ENCODE measurements at regions not wholly inside any gene's neighbourhood (a gene's known extent, or its start where the extent isn't known, plus 50 kb on each side); places are given as distances from the start of the nearest gene placed in this dataset.

- no peak overlapping the region for H3K4me3 ChIP-seq (ENCODE audit: low read depth, low read length)
- no peak for TF ChIP-seq CTCF (IDR thresholded peaks at IDR 0.05; ENCODE audit: insufficient read depth, low read length, missing control alignments)
- CTCF ChIA-PET: interaction anchor here (1.1 kb wide), 1 partner anchor 9 kb away, joined by 3 read pairs; no protein-coding TSS in a partner anchor
- DNase-seq (ENCODE audit: low read depth, low spot score): no peak
- POLR2A ChIA-PET: no interaction called here
Observed at GRCh38 chr6:159473475-159474263, 219.4 kb downstream of the SOD2 start.

GRCh38 chr6:159470397-159470796, 222.6 kb downstream of the SOD2 start:
- ChIA-PET CTCF (no interaction called here), POLR2A (no interaction called here)
- H3K4me3 ChIP-seq (ENCODE audit: low read depth, low read length): no peak overlapping the region
- no peak for TF ChIP-seq CTCF (IDR thresholded peaks at IDR 0.05; ENCODE audit: insufficient read depth, low read length, missing control alignments)
- DNase-seq (ENCODE audit: low read depth, low spot score): no peak

GRCh38 chr6:159469443-159469842, 223.6 kb downstream of the SOD2 start:
- H3K4me3 ChIP-seq (ENCODE audit: low read depth, low read length): no peak overlapping the region
- DNase-seq (ENCODE audit: low read depth, low spot score): no peak
- no peak for TF ChIP-seq CTCF (IDR thresholded peaks at IDR 0.05; ENCODE audit: insufficient read depth, low read length, missing control alignments)
- CTCF ChIA-PET: no interaction called here
- POLR2A ChIA-PET: no interaction called here

GRCh38 chr6:159468994-159469393, 224.0 kb downstream of the SOD2 start:
- H3K4me3 ChIP-seq (ENCODE audit: low read depth, low read length): no peak overlapping the region
- CTCF ChIA-PET: no interaction called here
- no peak for TF ChIP-seq CTCF (IDR thresholded peaks at IDR 0.05; ENCODE audit: insufficient read depth, low read length, missing control alignments)
- POLR2A ChIA-PET: no interaction called here
- no peak for DNase-seq (ENCODE audit: low read depth, low spot score)

- ChIA-PET POLR2A (no interaction called here), CTCF (no interaction called here)
- no peak overlapping the region for H3K4me3 ChIP-seq (ENCODE audit: low read depth, low read length)
- DNase-seq (ENCODE audit: low read depth, low spot score): no peak
- no peak for TF ChIP-seq CTCF (IDR thresholded peaks at IDR 0.05; ENCODE audit: insufficient read depth, low read length, missing control alignments)
Observed at GRCh38 chr6:159467473-159468041, 225.5 kb downstream of the SOD2 start.

- POLR2A ChIA-PET: no interaction called here
- CTCF ChIA-PET: no interaction called here
- no peak for DNase-seq (ENCODE audit: low read depth, low spot score)
- H3K4me3 ChIP-seq (ENCODE audit: low read depth, low read length): no peak overlapping the region
- no peak for TF ChIP-seq CTCF (IDR thresholded peaks at IDR 0.05; ENCODE audit: insufficient read depth, low read length, missing control alignments)
Observed at GRCh38 chr6:159466926-159467325, 226.1 kb downstream of the SOD2 start.
